ENCODE measurements at regions not wholly inside any gene's neighbourhood (a gene's known extent, or its start where the extent isn't known, plus 50 kb on each side); places are given as distances from the start of the nearest gene placed in this dataset.
"Not testable (repeated sequence)": the region's sequence is repeated elsewhere in the genome, so short reads cannot be mapped to it uniquely, and the experiment has no call there.

DNA sequence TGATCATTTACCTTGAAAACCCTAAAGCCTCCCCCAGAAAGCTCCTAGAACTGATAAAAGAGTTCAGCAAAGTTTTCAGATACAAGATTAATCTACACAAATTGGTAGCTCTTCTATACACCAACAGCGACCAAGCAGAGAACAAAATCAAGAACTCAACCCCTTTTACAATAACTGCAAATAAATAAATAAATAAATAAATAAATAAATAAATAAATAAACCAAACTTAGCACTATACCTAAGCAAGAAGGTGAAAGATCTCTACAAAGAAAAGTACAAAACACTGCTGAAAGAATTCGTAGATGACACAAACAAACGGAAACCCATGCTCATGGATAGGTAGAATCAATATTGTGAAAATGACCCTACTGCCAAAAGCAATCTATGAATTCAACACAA, 182.0 kb upstream of the RND3 start:
- no peak for DNase-seq (ENCODE audit: low spot score)

DNA sequence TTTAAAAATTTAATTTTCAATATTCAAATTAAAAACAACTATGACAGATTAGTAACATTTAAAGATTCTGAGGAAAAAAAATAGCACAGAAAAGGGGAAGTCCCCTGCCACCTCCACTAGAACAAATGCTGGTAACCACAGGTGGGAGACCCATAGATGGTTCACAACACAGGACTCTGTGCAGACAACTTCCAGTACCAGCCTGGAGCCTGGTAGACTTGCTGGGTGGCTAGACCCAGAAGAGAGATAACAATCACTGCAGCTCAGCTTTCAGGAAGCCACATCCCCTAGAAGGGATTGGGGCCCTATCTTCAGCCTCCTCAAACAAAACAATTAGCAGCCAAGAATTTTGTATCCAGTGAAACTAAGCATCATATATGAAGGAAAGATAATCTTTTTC, 179.6 kb upstream of the RND3 start:
- not testable (repeated sequence) for DNase-seq (ENCODE audit: low spot score)

DNA sequence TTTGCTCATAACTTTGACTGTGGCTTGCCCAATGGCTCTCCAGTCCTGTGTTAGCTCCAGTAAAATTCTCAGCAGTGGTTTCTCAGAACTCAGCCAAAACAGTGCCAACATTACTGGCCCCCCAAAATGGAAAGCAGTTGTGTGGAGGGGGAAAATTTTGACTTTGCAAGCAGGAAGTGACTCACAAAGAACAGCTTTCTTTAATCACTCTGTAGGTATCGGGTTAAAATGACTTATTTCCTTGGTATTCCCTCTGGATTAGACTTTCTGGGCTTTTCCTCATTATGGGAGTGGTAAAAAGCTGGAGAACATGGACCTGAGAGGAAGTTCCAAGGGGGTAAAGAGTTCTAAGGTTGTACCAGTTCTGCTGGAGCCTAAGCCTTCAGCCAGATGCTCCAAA, 175.7 kb upstream of the RND3 start:
- DNase-seq (ENCODE audit: low spot score): no peak

DNA sequence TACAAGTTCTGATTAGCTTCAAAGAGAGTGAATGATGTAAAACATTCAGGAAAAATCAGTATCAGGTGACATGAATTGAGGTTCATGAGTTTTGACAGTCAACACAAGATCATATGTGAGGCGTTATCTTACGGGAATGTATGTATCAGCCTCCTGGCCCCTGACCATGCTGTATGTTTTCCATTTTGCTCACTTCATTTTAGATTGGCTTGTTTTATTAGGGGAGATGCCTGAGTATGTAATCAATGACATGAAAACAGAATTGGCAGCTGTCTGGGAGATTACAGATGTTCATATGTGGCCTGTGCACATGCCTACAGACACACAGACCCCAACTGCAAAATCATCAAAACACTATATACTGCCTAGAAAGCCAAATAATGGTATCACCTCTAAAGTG, 168.5 kb upstream of the RND3 start:
- no peak for DNase-seq (ENCODE audit: low spot score)

DNA sequence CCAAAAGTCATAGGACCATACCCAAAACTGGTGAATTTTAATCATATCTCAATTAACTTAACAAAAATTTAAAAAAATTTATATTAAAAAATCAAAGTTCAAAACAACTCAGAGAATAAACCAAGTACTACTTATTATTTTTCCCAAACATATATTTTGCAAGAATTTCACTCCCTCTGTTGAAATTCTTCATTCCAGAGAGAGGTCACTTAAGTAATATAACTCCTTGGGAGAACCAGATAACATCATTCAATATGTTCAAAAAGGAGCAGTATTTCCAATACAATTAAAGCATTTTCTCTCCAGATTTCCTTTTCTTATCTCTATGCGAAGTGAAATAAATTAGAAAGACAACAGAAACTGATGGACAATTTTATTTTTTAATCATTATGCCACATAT, 165.9 kb upstream of the RND3 start:
- no peak for DNase-seq (ENCODE audit: low spot score)

DNA sequence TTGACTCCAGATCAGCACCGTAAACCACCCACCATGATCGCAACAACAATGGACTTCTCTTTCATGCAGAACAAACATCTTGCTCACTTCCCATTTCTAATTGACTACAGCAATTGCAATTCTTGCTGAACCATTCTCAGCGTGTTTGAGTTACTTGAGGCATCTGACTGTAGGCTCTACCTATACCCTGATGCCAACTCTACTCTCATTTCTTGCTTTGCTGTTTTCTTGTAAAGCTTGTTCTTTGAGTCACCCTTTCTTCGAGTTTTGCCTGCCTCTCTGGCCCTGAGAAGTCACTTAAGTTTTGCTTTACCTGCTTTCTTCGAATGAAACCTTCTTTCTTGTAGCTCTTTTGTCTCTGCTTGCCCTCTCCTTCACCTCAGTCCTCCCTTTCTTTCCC, 160.5 kb upstream of the RND3 start:
- DNase-seq (ENCODE audit: low spot score): no peak

DNA sequence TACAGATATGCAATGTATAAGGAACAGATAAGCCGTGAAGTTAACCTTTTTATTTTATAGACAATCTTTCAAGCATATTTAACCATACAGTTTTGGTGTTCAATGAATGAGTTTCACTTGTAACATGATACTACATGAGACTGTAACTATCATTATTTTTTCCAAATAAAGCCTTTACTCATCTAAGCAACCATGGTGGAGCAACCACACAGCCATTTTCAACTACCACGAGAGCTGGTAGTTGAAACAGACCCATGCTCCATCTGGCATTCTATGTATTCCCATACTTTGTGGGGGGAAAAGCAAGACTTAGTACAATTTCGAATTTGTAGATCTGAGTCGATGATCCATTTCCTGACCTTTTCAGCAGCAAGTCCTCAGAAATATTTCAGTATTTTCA, 159.3 kb upstream of the RND3 start:
- DNase-seq (ENCODE audit: low spot score): no peak

DNA sequence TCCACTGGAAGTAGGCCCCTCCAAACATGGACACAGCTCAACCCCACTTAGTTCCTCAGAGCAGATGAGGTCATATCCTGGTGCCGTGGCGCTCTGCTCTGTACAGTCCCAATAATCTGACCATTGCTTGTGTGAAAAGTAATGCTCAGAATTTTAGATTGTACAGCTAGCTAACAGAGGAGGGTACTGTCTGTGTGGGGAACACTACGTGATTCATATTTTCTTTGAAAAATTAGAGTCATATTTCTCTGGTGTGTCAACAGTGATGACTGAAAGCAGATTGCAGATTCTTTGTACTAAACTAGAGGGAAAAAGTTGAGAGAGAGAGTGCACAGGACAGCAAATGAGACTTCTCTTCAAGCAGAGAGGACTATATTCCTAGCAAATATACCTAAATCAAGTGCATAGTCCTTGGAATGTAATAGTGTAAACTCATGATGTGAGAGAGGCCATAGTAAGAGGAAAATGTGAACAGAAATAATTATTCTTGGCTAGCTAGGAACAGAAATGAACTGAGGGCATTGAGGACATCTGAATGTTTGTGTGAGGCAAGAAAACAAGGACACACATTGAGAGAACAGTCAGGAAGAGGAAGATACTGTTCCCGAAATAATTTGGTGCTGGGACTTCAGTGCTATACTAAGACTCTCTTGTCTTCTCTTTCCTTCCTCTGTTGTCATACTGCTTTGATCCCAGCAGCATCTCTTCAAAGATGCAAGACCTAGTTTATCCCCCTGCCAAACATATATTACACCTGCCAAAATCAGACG, 157.0 kb upstream of the RND3 start:
- DNase-seq (ENCODE audit: low spot score): no peak

DNA sequence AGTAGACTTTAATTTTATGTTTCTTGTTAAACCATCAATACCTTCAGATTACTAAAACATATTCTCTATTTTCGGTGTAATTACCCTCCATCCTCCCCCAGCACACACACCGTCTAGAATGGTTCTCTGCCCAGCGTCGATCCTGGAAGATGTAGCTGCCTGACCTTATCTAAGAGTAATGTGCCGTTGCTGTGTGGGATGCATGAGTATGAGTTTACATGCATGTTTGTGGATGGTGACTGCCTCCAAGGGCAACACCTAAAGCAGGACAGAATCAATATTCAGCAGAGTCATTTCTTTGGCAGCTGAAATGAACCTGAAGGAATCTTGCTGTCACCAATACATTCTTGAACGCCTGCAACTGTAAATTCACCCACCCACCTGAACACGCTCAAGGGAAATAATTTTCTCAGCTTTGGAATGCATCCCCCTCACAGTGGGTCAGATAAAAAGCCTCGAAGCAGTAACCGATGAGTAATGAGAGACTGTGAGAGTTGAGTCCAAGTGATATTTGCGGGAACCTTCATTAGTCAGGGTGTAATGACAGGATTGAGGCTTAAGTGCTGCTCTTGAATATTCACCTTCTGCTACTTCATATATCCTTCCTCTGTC, 155.8 kb upstream of the RND3 start:
- DNase-seq (ENCODE audit: low spot score): no peak

DNA sequence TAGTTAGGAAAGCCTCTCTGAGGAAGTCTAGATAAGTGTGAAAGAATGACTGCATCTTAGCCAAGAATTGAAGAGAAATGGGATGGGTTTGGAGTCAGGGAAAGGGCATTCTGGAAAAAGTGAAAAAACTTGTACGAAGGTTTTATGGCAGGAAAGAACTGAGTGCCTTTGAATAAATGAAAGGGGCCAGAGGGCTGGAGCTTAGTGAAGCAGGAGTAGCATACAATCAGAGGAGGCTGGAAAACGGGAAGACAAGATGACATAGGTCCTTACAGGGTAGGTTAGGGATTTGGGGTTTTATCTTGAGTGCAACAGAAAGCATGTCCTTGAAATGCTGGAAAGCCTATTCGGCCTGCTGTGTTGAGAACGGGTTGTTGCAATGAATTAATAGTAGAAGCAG, 152.6 kb upstream of the RND3 start:
- no peak for DNase-seq (ENCODE audit: low spot score)

DNA sequence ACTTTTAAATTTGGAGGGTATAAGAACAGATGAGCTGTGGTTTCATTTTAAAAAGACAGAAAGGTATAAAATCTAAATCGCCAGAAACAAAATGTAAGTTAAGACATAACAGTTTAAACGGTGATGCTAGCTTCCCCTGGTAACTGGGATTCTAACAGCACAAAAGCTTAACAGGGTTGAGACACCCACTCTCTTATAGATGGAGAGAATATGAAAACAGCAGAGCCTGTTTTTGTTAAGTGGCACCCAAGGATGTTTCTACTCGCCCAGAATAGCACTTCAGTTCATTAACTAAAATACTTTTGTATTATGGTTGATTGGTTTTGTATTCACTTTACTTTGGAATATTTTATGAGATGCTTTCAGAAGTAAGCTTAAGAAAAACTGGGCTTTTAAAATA, 151.9 kb upstream of the RND3 start:
- no peak for DNase-seq (ENCODE audit: low spot score)

DNA sequence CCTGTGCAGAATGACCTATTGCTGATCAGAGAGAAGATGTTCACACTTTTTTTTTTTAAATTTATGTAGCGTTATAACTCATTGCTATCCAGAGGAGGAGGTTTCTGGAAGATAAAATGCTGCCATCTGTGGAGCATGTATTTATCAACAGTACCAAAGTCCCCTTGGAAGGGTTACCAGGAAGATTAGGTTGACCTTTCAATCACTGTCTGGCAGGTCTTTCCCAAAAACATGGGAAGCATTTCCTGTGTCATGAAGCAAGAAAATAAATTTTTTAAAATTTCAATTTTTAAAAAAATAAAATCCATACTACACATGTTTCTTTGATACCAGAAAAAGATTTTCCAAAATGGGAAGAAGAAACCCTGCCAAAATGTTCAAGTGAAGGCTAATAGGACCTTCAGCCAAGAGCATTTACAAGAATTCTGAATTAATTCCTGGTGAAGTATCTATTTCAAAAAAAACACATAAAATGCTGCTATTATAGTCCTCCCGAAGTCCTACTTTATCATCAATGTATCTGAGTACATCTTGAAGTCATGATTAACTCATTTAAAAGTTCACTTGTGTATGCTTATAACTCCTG, 143.9 kb upstream of the RND3 start:
- DNase-seq (ENCODE audit: low spot score): no peak

DNA sequence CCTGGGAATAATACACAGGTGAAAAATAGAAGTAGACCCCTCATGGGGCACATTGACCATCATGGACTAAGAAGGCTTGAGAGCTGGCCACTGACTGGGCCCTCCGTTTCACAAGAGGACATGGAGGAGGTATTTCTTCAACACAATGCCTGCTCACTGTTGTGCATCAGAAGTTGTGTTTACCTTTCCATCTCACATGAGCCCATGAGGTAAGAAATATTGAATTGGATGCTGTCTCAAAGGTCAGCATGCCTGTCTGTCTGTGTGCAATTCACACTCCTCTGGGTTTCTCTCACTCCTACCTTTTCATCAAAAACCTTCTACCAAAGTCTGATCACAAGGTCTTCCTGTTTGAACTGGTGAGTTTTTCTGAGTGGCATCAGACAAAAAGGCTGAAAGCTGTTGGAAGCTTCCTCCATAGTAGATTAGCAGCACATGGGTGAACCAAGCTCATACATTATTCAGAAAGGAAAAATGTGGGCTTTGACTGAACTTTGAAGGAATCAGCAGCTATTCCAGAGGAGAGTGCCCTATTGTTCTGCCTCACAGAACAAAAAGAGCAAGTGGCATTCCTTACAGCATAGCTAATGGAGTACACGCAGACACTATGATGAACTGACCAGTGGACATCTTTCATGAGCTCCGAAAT, 143.2 kb upstream of the RND3 start:
- DNase-seq (ENCODE audit: low spot score): no peak

DNA sequence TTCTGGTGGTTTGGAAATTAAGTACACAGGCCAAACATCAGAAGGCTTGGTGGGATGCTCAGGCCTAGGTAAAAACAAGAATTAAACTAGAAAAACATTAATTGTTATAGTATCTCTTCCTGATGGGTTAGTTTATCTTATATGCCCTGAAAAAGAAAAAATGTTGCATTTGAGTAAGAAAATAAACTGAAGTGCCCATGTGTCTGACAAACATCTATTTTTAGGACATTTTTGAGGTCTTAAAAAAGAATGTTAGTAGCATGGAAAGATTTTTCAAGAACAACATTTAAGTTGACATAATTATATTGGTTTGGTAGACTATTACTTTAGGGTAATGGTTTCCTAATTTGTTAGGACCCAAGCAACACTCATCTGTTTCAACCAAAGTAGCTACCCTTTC, 140.1 kb upstream of the RND3 start:
- no peak for DNase-seq (ENCODE audit: low spot score)

DNA sequence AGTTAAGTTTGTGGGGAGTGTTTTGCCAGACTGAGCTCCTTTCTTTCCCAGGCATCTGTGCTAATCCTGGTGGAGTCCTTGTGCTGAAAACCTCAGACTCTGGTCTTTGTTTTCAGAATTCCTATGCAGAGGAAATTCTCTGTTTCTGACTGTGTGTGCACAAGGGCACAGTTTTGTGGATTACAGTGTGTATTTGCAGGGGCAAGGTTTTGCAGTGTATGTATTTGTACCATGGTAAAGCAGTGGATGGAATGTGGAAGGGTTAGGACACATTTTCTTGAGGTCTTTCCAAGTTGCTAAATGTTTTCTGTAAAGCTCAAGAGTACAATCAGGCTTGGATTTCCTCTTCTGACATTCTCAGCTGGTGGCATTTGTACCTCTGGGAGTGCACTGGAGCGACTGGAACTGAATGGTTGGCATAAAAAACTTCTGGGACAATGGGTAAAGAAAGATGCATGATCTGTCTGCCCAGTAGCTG, 139.5 kb upstream of the RND3 start:
- DNase-seq (ENCODE audit: low spot score): no peak

DNA sequence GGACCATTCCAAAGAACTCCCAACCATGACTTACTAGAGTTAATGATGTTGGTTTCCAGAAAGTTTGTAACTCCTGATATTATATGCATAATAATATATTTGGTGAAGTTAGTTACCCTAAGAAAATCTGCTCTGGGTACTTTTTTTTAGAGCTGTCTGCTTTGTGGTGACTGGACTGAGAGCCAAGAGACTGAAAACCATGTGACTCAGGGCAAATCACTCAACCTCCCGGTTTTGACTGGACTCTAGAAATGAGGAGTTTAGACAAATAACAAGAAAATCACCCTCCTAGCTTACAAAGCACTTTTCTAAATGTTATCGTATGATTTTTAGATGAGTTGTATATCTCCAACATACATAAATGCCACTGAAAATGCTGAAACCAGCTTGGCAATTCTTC, 138.3 kb upstream of the RND3 start:
- no peak for DNase-seq (ENCODE audit: low spot score)

DNA sequence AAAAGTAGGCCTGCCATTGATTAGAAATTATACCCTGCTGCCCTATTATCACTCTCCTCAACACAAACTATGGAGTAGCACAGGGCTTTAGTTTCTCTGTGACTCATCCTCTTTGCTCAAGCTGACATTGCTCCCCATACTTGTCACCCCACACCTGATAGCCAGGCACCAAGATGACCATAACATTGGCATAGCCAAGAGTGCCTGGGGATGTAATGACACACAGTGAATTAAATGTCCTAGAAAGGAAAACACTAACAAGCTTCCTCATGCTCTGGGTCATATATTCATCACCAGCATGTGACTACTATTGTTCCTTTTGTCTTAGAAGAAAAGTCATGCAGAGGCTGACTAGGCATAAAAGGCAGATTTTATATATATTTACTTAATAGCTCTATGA, 137.8 kb upstream of the RND3 start:
- DNase-seq (ENCODE audit: low spot score): no peak

DNA sequence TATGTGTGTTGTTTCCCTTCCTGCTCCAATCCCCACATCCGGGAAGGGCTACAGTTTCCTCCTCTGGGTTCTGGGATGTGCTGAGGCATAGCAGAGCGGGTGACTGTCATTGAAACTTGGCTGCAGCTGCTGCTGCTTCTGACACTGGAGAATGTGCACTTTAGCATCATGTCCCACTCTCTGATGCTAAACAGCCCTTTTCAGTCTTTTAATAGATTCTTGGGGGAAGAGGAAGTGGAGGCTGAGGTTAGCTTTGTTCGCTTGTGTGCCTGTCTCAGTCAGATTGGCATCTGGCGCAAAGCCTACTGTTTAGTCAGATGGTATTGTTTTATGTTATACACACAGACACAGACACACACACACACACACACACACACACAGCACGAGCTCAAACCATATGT, 136.5 kb upstream of the RND3 start:
- no peak for DNase-seq (ENCODE audit: low spot score)

DNA sequence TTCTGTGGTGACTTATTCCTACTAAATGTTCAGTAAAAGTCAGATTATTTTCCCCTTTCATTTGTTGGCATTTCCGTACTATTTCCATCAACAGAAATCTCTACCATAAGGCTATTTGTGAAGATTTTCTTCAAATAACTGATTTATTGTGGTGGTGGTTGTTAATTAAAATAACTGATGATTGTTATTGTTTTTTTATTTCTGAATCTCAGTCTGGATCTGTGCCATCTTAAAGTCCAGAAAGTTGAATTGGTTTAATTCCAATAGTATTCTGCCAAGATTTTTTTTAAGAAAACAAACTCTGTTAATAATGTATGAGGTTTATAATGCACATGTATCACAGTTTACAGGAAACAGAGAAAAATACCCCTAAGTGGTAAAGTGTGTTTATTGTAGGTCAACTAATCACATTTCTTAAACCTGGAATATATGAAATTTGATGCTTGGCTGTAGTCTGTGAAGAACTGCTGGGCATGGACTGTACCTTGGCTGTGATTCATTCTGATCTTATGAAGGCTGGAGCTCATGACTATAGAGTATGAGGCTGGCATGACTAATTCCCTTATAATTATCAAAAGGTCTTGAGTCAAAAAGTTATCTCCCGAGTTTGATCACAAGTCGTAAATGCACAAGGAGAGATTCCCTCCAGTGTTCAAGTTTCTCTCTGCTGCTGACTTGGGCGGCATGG, 134.2 kb upstream of the RND3 start:
- DNase-seq (ENCODE audit: low spot score): no peak

DNA sequence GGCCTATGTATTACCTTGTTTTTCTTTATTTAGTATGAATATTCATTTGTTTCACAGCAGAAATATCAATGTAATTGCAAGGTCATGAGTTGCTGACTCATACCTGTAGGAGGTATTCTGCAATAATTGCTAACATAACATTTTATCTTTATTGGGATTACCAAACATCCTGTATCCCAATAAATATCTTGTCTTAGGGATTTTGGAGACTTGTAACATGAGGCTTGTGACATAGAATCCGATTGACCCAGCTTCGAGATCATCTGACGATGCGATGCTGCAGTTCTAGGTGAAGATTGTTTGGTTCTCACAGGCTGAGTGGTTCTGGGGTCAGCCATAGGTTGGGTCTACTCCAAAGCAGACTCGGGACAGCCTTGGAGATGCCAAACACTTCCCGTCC, 133.4 kb upstream of the RND3 start:
- no peak for DNase-seq (ENCODE audit: low spot score)

DNA sequence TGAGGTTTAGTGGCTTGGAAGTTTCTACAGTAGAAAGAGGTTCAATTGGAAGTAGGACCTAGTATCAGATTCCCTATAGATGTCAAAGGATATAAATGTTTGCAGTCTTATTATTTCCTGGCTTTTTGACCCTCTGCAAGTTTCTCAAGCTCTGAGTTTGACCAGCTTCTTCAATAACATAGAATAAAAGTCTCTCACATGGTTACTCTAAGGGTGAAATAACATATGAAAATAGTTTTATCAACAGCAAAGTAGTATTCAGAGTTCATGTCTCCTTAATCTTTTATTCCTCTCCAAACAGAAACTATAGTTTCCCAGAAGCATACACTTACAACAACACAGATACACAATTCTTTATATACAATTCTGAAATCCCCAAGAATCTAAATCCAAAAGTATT, 132.9 kb upstream of the RND3 start:
- no peak for DNase-seq (ENCODE audit: low spot score)

DNA sequence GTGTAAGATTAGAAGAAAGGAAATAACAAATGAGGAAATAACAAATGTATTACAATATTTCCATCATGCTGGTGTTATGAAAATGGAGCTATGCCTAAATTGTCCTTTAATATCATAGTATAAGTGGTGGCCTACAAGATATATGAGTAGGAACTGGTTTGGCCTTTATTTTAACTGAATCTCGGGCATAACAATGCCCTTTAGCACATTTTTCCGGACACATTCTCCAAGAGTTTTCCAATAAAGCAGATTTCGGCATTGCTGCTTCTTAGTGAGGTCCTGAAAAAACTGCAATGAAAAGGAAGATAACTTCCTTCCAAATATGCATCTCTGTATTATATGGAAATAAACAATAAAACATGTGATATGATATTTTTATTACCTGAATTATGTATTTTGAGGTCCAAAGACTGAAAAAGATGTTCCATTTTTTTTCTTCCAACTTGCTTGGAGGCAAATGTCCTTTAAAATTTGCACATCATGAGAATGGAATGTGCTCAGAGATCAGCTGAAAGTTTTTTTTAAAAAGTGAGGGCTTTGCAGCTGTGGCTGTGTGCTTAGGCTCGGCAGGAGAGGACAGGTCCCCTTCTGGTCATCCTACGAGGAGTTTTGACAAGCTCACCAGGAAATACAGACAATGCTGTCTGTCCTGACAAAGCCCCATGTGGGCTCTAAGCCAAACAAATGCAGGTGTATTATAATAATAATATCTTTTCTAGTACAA, 132.3 kb upstream of the RND3 start:
- no peak for DNase-seq (ENCODE audit: low spot score)

Measured in ureter (tissue), 1 donor.